Nephron (organoid): ENCODE measurements at regions not wholly inside any gene's neighbourhood (a gene's known extent, or its start where the extent isn't known, plus 50 kb on each side); places are given as distances from the start of the nearest gene placed in this dataset.

Source experiments
- H3K27ac Mint-ChIP-seq, 3 experiments: 2 replicates each; pipeline ENCODE4 v1.8.0; 2020; ENCODE audit warnings: mixed read lengths in 3 of 3, mild to moderate bottlenecking in 2 of 3, moderate library complexity in 1 of 3
- H3K27me3 Mint-ChIP-seq: 2 replicates; pipeline ENCODE4 v1.8.0; 2021; ENCODE audit warnings: low read depth, mild to moderate bottlenecking, moderate library complexity, mixed read lengths
- H3K36me3 Mint-ChIP-seq: 2 replicates; pipeline ENCODE4 v1.8.0; 2020; ENCODE audit warnings: low read depth, mixed read lengths
- H3K4me1 Mint-ChIP-seq: 2 replicates; pipeline ENCODE4 v1.8.0; 2020; ENCODE audit warnings: mixed read lengths
- H3K4me3 Mint-ChIP-seq, 3 experiments: 2 replicates each; pipeline ENCODE4 v1.8.0; 2020; ENCODE audit warnings: mild to moderate bottlenecking in 3 of 3, mixed read lengths in 3 of 3, moderate library complexity in 2 of 3
- H3K9me3 Mint-ChIP-seq: 2 replicates; pipeline ENCODE4 v1.8.0; 2020; ENCODE audit warnings: mixed read lengths
- TF ChIP-seq, protein P1 (sequence below), 3 experiments: fragments of 200-600 bp; sonication (generic); IDR thresholded peaks; one replicate each; pipeline ENCODE4 v1.5.0; 2021; ENCODE audit warnings: antibody characterized with exemption in 3 of 3; ENCODE audit not compliant: unreplicated experiment in 3 of 3

DNA sequence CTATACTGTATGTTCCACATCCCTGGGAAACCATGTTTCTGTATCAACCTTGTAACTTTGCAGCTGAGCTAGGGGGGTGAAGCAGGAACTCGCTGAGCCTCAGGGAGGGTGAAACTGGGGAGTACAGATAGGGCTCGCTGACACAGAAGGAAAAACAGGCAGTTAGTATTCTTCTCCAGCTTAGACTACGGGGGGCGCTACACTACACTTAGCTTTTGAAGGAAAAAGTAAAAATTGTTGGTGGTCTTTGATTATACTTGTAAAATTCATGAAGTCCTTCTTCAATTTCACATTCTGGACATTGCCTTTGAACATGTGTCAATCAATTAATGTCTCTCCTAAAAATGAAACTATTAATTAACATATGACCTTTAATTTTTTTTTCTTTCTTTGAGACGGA, 73.5 kb upstream of the RGMA start:
- Mint-ChIP-seq H3K9me3 (no peaks in the 10 kb centered on the region), H3K36me3 (no peaks in the 10 kb centered on the region), H3K4me1 (peaks cover 20% of the 10 kb centered on the region), H3K27me3 (peaks cover 22% of the 10 kb centered on the region), H3K4me3 (no peak overlapping the region), H3K27ac (no peak overlapping the region)
- TF ChIP-seq, protein P1, sequence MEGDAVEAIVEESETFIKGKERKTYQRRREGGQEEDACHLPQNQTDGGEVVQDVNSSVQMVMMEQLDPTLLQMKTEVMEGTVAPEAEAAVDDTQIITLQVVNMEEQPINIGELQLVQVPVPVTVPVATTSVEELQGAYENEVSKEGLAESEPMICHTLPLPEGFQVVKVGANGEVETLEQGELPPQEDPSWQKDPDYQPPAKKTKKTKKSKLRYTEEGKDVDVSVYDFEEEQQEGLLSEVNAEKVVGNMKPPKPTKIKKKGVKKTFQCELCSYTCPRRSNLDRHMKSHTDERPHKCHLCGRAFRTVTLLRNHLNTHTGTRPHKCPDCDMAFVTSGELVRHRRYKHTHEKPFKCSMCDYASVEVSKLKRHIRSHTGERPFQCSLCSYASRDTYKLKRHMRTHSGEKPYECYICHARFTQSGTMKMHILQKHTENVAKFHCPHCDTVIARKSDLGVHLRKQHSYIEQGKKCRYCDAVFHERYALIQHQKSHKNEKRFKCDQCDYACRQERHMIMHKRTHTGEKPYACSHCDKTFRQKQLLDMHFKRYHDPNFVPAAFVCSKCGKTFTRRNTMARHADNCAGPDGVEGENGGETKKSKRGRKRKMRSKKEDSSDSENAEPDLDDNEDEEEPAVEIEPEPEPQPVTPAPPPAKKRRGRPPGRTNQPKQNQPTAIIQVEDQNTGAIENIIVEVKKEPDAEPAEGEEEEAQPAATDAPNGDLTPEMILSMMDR (IDR thresholded peaks at IDR 0.05; ENCODE audit: unreplicated experiment in 3 of 3): no peak

DNA sequence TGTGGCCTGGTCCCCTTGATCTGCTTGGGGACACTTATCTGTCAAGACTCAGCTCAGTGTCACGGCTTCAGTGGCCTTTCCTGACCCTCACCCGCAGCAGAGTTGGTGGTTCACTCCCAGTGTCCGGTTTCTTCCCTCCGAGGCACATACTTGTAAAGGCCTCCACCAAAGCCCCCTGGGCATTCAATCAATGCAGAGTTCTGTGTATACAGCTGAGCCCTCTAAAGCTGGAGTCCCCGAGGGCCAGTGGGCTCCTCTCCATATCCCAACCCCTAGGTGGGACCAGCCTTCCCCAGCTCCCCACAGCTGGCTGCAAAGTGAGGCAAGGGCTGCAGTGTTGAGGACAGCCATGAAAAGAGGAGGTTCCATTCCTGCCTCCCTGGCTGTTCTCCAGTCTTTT, 70.9 kb upstream of the RGMA start:
- Mint-ChIP-seq H3K9me3 (peaks cover 2% of the 10 kb centered on the region), H3K27me3 (peaks cover 15% of the 10 kb centered on the region), H3K27ac (no peak overlapping the region), H3K4me1 (peaks cover 21% of the 10 kb centered on the region), H3K36me3 (peaks cover 3% of the 10 kb centered on the region), H3K4me3 (no peak overlapping the region)
- TF ChIP-seq, protein P1 (IDR thresholded peaks at IDR 0.05; ENCODE audit: unreplicated experiment in 3 of 3): no peak

DNA sequence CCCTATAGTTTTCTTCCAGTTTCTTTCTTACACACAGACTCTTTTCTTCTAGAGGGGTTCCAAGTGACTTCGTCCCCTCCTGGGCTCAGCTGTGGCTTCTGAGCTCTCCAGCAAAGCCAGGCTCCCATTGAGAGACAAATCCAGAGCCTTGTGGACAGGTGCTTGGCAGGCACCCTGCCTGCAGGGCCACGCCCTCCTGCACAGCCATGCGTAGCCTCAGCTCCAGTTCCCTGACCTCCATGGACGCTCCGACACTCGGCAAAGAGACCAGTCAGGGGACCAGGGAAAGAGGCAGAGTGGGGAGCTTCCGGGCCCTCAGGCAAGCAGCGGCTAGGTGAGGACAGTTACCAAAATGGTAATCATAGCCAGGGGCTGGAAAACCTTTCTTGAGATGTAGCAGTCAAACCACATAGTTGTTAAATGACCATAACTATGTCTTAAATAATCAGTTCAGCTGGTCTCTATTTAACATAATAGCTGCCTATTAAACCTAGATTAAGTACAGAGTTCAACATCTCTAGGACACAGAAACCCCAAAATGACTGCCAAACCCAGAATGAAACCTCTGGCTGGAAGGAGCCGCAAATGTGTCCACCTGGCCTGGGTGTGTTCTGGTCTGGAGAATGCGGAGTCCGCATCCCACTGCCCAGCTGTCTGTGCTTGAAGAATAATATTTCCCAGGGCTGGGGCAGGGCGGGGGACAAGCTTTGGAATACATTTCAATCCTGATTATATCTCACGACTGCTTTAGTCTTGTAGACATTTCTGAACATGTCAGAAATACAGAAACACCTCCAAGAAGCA, 69.3 kb upstream of the RGMA start:
- peaks cover 31% of the 10 kb centered on the region for H3K4me1 Mint-ChIP-seq
- no peak overlapping the region for H3K4me3 Mint-ChIP-seq
- peak overlapping the region in 1 of 3 experiments; percentile 31 for H3K27ac Mint-ChIP-seq
- H3K27me3 Mint-ChIP-seq: peaks cover 19% of the 10 kb centered on the region
- H3K9me3 Mint-ChIP-seq: peaks cover 2% of the 10 kb centered on the region
- H3K36me3 Mint-ChIP-seq: peaks cover 3% of the 10 kb centered on the region
- TF ChIP-seq, protein P1 (IDR thresholded peaks at IDR 0.05; ENCODE audit: unreplicated experiment in 3 of 3): no peak

DNA sequence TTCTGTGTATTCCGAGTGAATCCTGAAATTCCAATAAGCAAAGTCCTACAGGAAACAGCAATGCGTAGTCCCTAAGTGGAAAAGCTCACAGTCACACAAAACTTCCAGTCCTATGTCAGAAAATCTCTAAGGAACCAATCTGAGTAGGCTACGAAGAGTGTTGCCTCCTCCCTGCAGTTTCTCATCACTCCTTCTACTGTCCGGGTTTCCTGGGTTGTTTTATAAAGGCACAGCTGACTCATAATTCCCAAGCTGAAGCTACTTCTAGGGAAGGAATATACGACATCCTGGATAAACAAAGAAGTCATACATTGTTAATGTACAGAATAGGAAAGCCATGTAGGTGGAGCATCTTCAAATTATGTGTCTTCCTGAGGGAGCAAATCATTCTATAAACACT, 65.7 kb upstream of the RGMA start:
- Mint-ChIP-seq H3K9me3 (peaks cover 2% of the 10 kb centered on the region), H3K27me3 (peaks cover 13% of the 10 kb centered on the region), H3K4me1 (peaks cover 53% of the 10 kb centered on the region), H3K36me3 (peaks cover 3% of the 10 kb centered on the region), H3K27ac (no peak overlapping the region), H3K4me3 (no peak overlapping the region)
- TF ChIP-seq, protein P1 (IDR thresholded peaks at IDR 0.05; ENCODE audit: unreplicated experiment in 3 of 3): no peak

DNA sequence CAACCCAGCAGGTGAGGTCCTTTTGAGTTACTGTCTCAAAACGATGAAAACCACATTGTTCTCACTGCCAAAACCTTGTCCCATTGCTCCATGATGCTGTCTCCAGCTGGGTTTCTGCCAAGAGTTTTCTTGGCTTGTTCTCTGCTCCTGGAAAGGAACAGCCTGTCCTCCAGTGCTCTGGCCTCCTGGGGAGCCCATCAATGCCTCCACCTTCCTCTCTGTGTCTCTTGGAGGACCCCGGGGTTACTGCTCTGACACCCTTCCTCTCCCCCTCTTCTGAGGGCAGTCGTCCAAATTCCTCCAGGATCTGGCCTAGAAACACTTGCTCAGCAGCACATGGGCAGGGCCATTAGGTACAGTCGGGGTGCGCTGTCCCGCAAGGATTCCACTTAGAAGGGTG, 63.9 kb upstream of the RGMA start:
- peaks cover 9% of the 10 kb centered on the region for H3K27me3 Mint-ChIP-seq
- peaks cover 3% of the 10 kb centered on the region for H3K36me3 Mint-ChIP-seq
- H3K9me3 Mint-ChIP-seq: peaks cover 2% of the 10 kb centered on the region
- peak overlapping the region in 1 of 3 experiments; percentile 5 for H3K4me3 Mint-ChIP-seq
- H3K4me1 Mint-ChIP-seq: peaks cover 37% of the 10 kb centered on the region
- peak overlapping the region in 2 of 3 experiments; percentile 49 to 84 for H3K27ac Mint-ChIP-seq
- TF ChIP-seq, protein P1 (IDR thresholded peaks at IDR 0.05; ENCODE audit: unreplicated experiment in 3 of 3): no peak

DNA sequence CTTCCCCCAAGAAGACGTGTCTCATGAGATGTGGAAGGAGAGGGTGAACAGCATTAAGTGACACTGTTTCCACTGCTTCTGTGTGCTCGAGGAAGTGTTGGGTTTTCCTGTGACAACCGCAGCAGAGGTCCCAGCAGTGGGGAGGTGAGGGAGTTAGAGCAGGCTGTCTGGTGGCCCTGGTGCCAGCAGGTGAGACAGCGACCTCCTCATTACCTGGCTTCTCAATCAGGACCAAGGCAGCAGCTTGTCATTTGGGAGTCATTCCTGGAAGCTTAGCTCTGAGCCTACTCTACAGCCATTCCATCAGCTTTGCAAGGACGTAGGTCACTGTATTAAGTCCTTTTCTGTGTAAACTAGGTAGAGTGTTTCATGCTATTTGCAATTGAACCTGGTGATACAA, 63.3 kb upstream of the RGMA start:
- Mint-ChIP-seq H3K4me3 (no peak overlapping the region), H3K27me3 (peaks cover 12% of the 10 kb centered on the region)

More for the DNA sequence above, 63.3 kb upstream of the RGMA start:
- H3K9me3 Mint-ChIP-seq: peaks cover 2% of the 10 kb centered on the region
- peaks cover 3% of the 10 kb centered on the region for H3K36me3 Mint-ChIP-seq
- TF ChIP-seq, protein P1 (IDR thresholded peaks at IDR 0.05; ENCODE audit: unreplicated experiment in 3 of 3): no peak
- peaks cover 35% of the 10 kb centered on the region for H3K4me1 Mint-ChIP-seq
- peak overlapping the region in 1 of 3 experiments; percentile 49 for H3K27ac Mint-ChIP-seq
